Activated CD8-positive, alpha-beta T cell treated with anti-CD3 and anti-CD28 coated beads, Interleukin-2, amount 10 ng/mL, durations not matched to agents 7 days and 5 days (primary cell): ENCODE measurements at regions not wholly inside any gene's neighbourhood (a gene's known extent, or its start where the extent isn't known, plus 50 kb on each side); places are given as distances from the start of the nearest gene placed in this dataset.

Source experiments
- ATAC-seq: fragments of 150-1000 bp; cut with Tn5 transposase; one replicate; pipeline ENCODE4 v1.10.0; 2021; ENCODE audit warnings: moderate library complexity
- CTCF ChIA-PET: fragments of 350-600 bp; sonication (Branson Sonifier 250); formaldehyde crosslinking; loops from one replicate; lab custom pipeline; 2021; ENCODE audit warnings: antibody characterized with exemption; lab: Charles Lee
- POLR2A ChIA-PET: fragments of 350-600 bp; sonication (Branson Sonifier 250); formaldehyde crosslinking; loops from one replicate; lab custom pipeline; 2021; ENCODE audit warnings: antibody characterized with exemption; lab: Charles Lee
- DNase-seq: peaks from one replicate; pipeline ENCODE4 v3.0.0-alpha.2; 2020
- H3K27ac Mint-ChIP-seq: one replicate; pipeline ENCODE4 v1.8.0; 2021; ENCODE audit warnings: mild to moderate bottlenecking, mixed read lengths
- H3K27me3 Mint-ChIP-seq: one replicate; pipeline ENCODE4 v1.8.0; 2021; ENCODE audit warnings: low read depth, mixed read lengths
- H3K36me3 Mint-ChIP-seq: one replicate; pipeline ENCODE4 v1.8.0; 2021; ENCODE audit warnings: low read depth, mixed read lengths
- H3K4me1 Mint-ChIP-seq: one replicate; pipeline ENCODE4 v1.8.0; 2021; ENCODE audit warnings: low read depth, mixed read lengths
- H3K4me3 Mint-ChIP-seq: one replicate; pipeline ENCODE4 v1.8.0; 2021; ENCODE audit warnings: mild to moderate bottlenecking, mixed read lengths
- H3K9me3 Mint-ChIP-seq: one replicate; pipeline ENCODE4 v1.8.0; 2022; ENCODE audit warnings: mixed read lengths; ENCODE audit not compliant: insufficient read depth

DNA sequence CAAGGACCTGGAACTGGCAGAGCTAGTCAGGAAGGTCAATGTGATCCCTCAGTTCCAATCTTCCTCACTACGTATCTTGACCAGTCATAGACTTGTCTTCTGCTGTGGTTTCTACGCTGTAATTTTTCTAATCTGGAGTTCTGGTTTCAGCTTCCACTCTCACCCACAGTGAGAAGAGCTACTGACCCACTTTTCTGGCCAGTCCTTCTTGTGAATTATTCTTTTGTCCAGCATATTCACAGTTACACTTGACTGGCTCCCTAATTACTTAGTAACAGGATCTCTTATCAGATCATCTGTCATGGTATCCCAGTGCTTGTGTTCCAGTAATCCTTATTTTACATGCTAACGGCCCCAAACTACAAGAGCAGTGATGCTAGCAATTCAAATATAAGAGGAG, 72.4 kb upstream of the MME start:
- ChIA-PET CTCF (no interaction called here), POLR2A (no interaction called here)
- Mint-ChIP-seq H3K9me3 (no peaks in the 10 kb centered on the region), H3K27me3 (no peaks in the 10 kb centered on the region), H3K4me3 (no peak overlapping the region), H3K4me1 (no peaks in the 10 kb centered on the region), H3K27ac (no peak overlapping the region), H3K36me3 (no peaks in the 10 kb centered on the region)
- ATAC-seq, result no peak
- DNase-seq, result no peak

DNA sequence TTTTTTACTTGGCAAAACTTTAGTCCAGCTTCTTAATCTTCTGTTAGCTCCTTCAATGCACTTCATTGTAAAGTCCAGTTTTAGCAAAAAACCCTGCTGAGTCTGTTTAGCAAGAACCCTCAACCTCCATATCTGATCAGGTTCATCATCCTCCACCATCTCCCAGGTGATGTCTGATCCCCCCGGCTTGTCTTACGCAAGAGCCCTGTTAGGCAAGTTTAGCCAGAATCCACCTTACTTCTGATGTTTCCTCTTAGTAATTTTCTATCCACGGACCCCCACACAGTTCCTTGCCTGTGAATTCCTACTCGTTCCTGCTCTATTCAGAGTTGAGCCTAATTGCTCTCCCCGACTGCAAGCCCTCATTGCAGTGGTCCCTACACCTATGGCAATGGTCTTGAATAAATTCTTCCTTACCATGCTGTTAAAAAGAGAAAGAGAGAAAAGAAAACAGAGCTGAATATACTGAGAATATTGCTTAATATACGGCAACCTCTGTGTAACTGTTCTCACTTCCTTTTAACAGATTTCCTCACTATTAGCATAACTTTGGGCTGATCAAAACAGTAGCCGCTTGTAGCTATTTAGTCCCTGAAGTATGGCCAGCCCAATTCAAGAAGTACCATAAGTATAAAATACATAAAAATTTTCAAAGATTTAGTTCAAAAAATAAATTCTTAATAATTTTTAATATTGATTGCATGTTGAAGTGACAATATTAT, 78.7 kb upstream of the MME start:
- H3K4me1 Mint-ChIP-seq, result no peaks in the 10 kb centered on the region
- no peak overlapping the region for H3K27ac Mint-ChIP-seq
- H3K36me3 Mint-ChIP-seq, result no peaks in the 10 kb centered on the region
- no peak overlapping the region for H3K4me3 Mint-ChIP-seq
- H3K9me3 Mint-ChIP-seq, result no peaks in the 10 kb centered on the region
- DNase-seq (no peak), ATAC-seq (no peak)
- CTCF ChIA-PET, result no interaction called here
- no peaks in the 10 kb centered on the region for H3K27me3 Mint-ChIP-seq
- POLR2A ChIA-PET, result no interaction called here

DNA sequence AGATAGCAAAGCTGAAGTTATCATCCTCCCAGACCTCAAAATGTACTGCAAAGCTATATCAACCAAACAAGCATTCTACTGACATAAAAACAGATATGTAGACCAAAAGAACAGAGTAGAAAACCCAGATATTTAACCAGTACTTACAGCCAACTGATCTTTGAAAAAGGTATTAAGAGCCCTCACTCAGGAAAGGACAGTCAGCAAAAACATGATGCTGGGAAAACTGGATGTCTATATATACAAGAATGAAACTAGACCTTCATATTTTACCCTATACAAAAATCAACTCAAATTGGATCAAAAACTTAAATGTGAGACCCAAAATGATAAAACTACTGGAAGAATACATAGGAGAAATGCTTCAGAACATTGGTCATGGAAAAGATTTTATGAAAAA, 87.5 kb upstream of the MME start:
- POLR2A ChIA-PET, result no interaction called here
- H3K27me3 Mint-ChIP-seq, result no peaks in the 10 kb centered on the region
- H3K27ac Mint-ChIP-seq, result no peak overlapping the region
- H3K36me3 Mint-ChIP-seq, result no peaks in the 10 kb centered on the region
- no peak for DNase-seq
- no peak for ATAC-seq
- H3K4me1 Mint-ChIP-seq, result no peaks in the 10 kb centered on the region
- peaks cover 6% of the 10 kb centered on the region for H3K9me3 Mint-ChIP-seq
- no peak overlapping the region for H3K4me3 Mint-ChIP-seq
- CTCF ChIA-PET, result no interaction called here

- no peak for ATAC-seq
Observed at GRCh38 chr3:154990543-154990942, 89.6 kb upstream of the MME start.

GRCh38 chr3:154987846-154988245, 92.3 kb upstream of the MME start:
- no peak overlapping the region for H3K4me3 Mint-ChIP-seq
- ATAC-seq, result no peak
- H3K27ac Mint-ChIP-seq, result no peak overlapping the region
- no peaks in the 10 kb centered on the region for H3K4me1 Mint-ChIP-seq
- DNase-seq, result no peak
- H3K36me3 Mint-ChIP-seq, result no peaks in the 10 kb centered on the region
- peaks cover 6% of the 10 kb centered on the region for H3K9me3 Mint-ChIP-seq
- H3K27me3 Mint-ChIP-seq, result no peaks in the 10 kb centered on the region
- ChIA-PET POLR2A (no interaction called here), CTCF (no interaction called here)

More at GRCh38 chr3:154990543-154990942, 89.6 kb upstream of the MME start:
- ChIA-PET CTCF (no interaction called here), POLR2A (no interaction called here)
- DNase-seq, result no peak
- H3K4me1 Mint-ChIP-seq, result no peaks in the 10 kb centered on the region
- H3K9me3 Mint-ChIP-seq, result peaks cover 6% of the 10 kb centered on the region
- no peaks in the 10 kb centered on the region for H3K27me3 Mint-ChIP-seq
- H3K36me3 Mint-ChIP-seq, result no peaks in the 10 kb centered on the region
- no peak overlapping the region for H3K27ac Mint-ChIP-seq
- no peak overlapping the region for H3K4me3 Mint-ChIP-seq

- H3K36me3 Mint-ChIP-seq, result no peaks in the 10 kb centered on the region
- H3K27ac Mint-ChIP-seq, result no peak overlapping the region
- no peak overlapping the region for H3K4me3 Mint-ChIP-seq
- DNase-seq (no peak), ATAC-seq (no peak)
- no peaks in the 10 kb centered on the region for H3K9me3 Mint-ChIP-seq
- no peaks in the 10 kb centered on the region for H3K27me3 Mint-ChIP-seq
- POLR2A ChIA-PET, result no interaction called here
- CTCF ChIA-PET, result no interaction called here
- no peaks in the 10 kb centered on the region for H3K4me1 Mint-ChIP-seq
Observed at GRCh38 chr3:154981664-154982063, 98.5 kb upstream of the MME start.

GRCh38 chr3:154981201-154981600, 98.9 kb upstream of the MME start:
- Mint-ChIP-seq H3K27ac (no peak overlapping the region), H3K27me3 (no peaks in the 10 kb centered on the region), H3K36me3 (no peaks in the 10 kb centered on the region), H3K9me3 (no peaks in the 10 kb centered on the region), H3K4me1 (no peaks in the 10 kb centered on the region), H3K4me3 (no peak overlapping the region)
- no peak for DNase-seq
- no peak for ATAC-seq
- CTCF ChIA-PET, result no interaction called here
- POLR2A ChIA-PET, result no interaction called here

- DNase-seq, result no peak
- ATAC-seq, result no peak
- Mint-ChIP-seq H3K4me3 (no peak overlapping the region), H3K27ac (no peak overlapping the region), H3K4me1 (no peaks in the 10 kb centered on the region), H3K36me3 (no peaks in the 10 kb centered on the region), H3K27me3 (no peaks in the 10 kb centered on the region), H3K9me3 (no peaks in the 10 kb centered on the region)
- ChIA-PET POLR2A (no interaction called here), CTCF (no interaction called here)
Observed at GRCh38 chr3:154979331-154979730, 100.8 kb upstream of the MME start.

DNA sequence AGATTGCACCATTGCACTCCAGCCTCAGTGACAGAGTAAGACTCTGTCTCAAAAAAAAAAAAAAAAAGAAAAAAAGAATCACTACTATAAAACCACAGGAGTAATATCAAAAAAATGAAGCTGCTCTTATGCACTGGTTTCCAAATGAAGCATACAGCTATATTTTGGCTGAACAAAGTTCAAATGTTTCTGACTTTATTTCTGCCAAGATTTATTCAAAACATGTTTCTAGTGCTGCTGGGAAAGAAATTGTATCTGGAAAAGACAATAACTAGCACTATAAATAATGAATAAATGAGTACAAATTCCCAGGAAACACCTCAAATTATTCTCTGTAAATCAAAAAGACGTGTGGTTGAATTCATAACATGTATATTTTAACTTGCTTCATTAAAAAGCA, 102.5 kb upstream of the MME start:
- no peaks in the 10 kb centered on the region for H3K27me3 Mint-ChIP-seq
- no peaks in the 10 kb centered on the region for H3K36me3 Mint-ChIP-seq
- no peaks in the 10 kb centered on the region for H3K9me3 Mint-ChIP-seq
- H3K4me1 Mint-ChIP-seq, result no peaks in the 10 kb centered on the region
- ATAC-seq (no peak), DNase-seq (no peak)
- no peak overlapping the region for H3K27ac Mint-ChIP-seq
- ChIA-PET POLR2A (no interaction called here), CTCF (no interaction called here)
- no peak overlapping the region for H3K4me3 Mint-ChIP-seq

DNA sequence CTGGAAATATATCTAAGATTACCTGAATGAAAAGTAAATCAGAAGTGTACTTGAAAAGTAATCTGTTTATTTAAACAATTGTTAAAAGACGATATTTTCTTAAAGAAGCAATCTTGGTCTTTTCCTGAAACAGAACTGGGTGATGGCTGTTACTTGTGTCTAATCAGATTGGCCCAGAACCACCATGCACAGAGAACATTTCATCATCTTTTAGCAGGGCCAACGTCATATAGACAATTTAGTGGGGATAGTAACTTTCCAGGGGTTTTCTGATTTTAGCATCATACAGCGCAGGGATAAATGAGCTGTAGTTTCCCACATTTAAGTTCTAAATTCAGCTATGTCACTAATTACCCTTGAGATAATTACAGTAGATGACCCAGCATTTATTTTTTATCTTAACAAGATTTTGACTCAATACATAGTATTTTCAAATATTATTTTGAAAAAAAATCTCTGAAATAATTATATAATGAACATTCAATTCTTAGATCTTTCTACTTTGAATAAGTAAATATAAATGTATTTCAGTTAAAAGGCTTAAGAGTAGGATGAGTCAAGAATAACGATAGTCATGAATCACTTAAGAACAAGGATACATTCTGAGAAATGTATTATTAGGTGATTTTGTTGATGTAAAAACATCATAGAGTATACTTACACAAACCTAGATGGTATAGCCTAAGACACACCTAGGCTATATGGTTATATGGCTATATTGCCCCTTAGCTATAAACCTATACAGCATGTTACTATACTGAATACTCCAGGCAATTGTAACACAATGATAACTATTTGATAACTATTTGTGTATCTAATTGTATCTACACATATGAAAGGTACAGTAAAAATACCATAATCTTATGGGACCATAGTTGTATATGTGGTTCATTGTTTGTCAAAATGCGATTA, 103.8 kb upstream of the MME start:
- no peak overlapping the region for H3K27ac Mint-ChIP-seq
- no peaks in the 10 kb centered on the region for H3K9me3 Mint-ChIP-seq
- ChIA-PET POLR2A (no interaction called here), CTCF (no interaction called here)
- no peaks in the 10 kb centered on the region for H3K36me3 Mint-ChIP-seq
- H3K4me3 Mint-ChIP-seq, result no peak overlapping the region
- DNase-seq (no peak), ATAC-seq (no peak)
- no peaks in the 10 kb centered on the region for H3K27me3 Mint-ChIP-seq
- no peaks in the 10 kb centered on the region for H3K4me1 Mint-ChIP-seq

- POLR2A ChIA-PET, result no interaction called here
- Mint-ChIP-seq H3K4me3 (no peak overlapping the region), H3K9me3 (no peaks in the 10 kb centered on the region), H3K27ac (no peak overlapping the region), H3K27me3 (no peaks in the 10 kb centered on the region), H3K36me3 (no peaks in the 10 kb centered on the region), H3K4me1 (no peaks in the 10 kb centered on the region)
- CTCF ChIA-PET, result no interaction called here
- ATAC-seq, result no peak
- no peak for DNase-seq
Observed at GRCh38 chr3:154973851-154974250, 106.3 kb upstream of the MME start.

DNA sequence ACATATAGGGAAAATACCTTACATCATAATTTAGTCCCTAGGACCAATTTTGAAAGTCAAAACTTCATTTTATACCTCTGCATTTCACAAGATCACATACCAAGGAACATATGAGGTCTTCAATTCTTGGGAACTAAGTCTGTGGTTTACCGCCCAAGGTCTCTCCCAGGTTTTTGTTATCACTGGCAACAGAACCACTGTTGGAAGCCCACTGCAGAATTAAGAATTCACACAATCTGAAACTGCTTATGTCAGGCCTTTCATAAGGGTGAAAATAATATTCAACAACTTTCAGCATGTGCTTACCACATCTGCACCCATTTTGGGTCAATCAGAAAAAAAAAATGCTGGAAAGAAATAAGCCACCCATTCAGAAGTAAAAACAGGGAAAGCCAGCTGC, 107.2 kb upstream of the MME start:
- H3K36me3 Mint-ChIP-seq, result no peaks in the 10 kb centered on the region
- H3K27ac Mint-ChIP-seq, result no peak overlapping the region
- DNase-seq, result no peak
- H3K27me3 Mint-ChIP-seq, result no peaks in the 10 kb centered on the region
- no peaks in the 10 kb centered on the region for H3K4me1 Mint-ChIP-seq
- H3K4me3 Mint-ChIP-seq, result no peak overlapping the region
- no peak for ATAC-seq
- CTCF ChIA-PET, result no interaction called here
- POLR2A ChIA-PET, result no interaction called here
- no peaks in the 10 kb centered on the region for H3K9me3 Mint-ChIP-seq
